ENCODE measurements at regions not wholly inside any gene's neighbourhood (a gene's known extent, or its start where the extent isn't known, plus 50 kb on each side); places are given as distances from the start of the nearest gene placed in this dataset.

GRCh38 chr14:22333422-22334274, 255.4 kb downstream of the DAD1 start:
- DNase-seq = no peak

- DNase-seq = no peak
These were observed 256.2 kb downstream of the DAD1 start for GRCh38 chr14:22332686-22333421.

GRCh38 chr14:22329371-22329770, 259.7 kb downstream of the DAD1 start:
- no peak for DNase-seq

GRCh38 chr14:22325676-22326400, 263.2 kb downstream of the DAD1 start:
- DNase-seq = no peak

GRCh38 chr14:22320362-22320750, 268.7 kb downstream of the DAD1 start:
- no peak for DNase-seq

GRCh38 chr14:22319526-22320361, 269.3 kb downstream of the DAD1 start:
- DNase-seq = peak; percentile 2

GRCh38 chr14:22318951-22319350, 270.1 kb downstream of the DAD1 start:
- no peak for DNase-seq

GRCh38 chr14:22316473-22316872, 272.6 kb downstream of the DAD1 start:
- DNase-seq = no peak

- DNase-seq = no peak
These were observed 273.7 kb downstream of the DAD1 start for GRCh38 chr14:22315336-22315735.

GRCh38 chr14:22314183-22314820, 274.7 kb downstream of the DAD1 start:
- DNase-seq = peak; percentile 4

- no peak for DNase-seq
These were observed 275.7 kb downstream of the DAD1 start for GRCh38 chr14:22313172-22313801.

GRCh38 chr14:22311636-22312035, 277.4 kb downstream of the DAD1 start:
- DNase-seq = no peak

GRCh38 chr14:22305607-22306006, 283.4 kb downstream of the DAD1 start:
- no peak for DNase-seq

GRCh38 chr14:22304326-22304725, 284.7 kb downstream of the DAD1 start:
- no peak for DNase-seq

- no peak for DNase-seq
These were observed 285.3 kb downstream of the DAD1 start for GRCh38 chr14:22303589-22304195.

GRCh38 chr14:22300646-22301045, 288.4 kb downstream of the DAD1 start:
- no peak for DNase-seq

GRCh38 chr14:22297376-22297775, 291.6 kb downstream of the DAD1 start:
- no peak for DNase-seq

- no peak for DNase-seq
These were observed 292.3 kb downstream of the DAD1 start for GRCh38 chr14:22296722-22297121.

- DNase-seq = no peak
These were observed 292.9 kb downstream of the DAD1 start for GRCh38 chr14:22296088-22296487.

- DNase-seq = no peak
These were observed 297.6 kb downstream of the DAD1 start for GRCh38 chr14:22291406-22291805.

GRCh38 chr14:22289570-22289969, 299.5 kb downstream of the DAD1 start:
- DNase-seq = no peak
